Peyer's patch (tissue), 4 donors: ENCODE measurements at regions not wholly inside any gene's neighbourhood (a gene's known extent, or its start where the extent isn't known, plus 50 kb on each side); places are given as distances from the start of the nearest gene placed in this dataset.

Experiments used
- DNase-seq, 3 donors: peaks; one replicate each; pipeline ENCODE4 v3.0.0-alpha.2; 2017 to 2019
- H3K27ac ChIP-seq, 4 donors: fragments of 200-600 bp; sonication (generic); one replicate each; pipeline ENCODE4 v1.5.1; 2016 to 2019
- H3K27me3 ChIP-seq, 2 donors: fragments of 200-600 bp; sonication (generic); one replicate each; pipeline ENCODE4 v1.5.1; 2019
- H3K36me3 ChIP-seq, 3 donors: fragments of 200-600 bp; sonication (generic); one replicate each; pipeline ENCODE4 v1.5.1; 2016 to 2019
- H3K4me1 ChIP-seq, 4 donors: fragments of 200-600 bp; sonication (generic); one replicate each; pipeline ENCODE4 v1.5.1; 2016 to 2019
- H3K4me3 ChIP-seq, 4 donors: fragments of 200-600 bp; sonication (generic); 1 replicate in 3 of 4; 2 replicates in 1 of 4; pipeline ENCODE4 v1.5.1; 2016 to 2019; ENCODE audit warnings: mild to moderate bottlenecking in 1 of 4
- H3K9me3 ChIP-seq, 4 donors: fragments of 200-600 bp; sonication (generic); one replicate each; pipeline ENCODE4 v1.5.1; 2016 to 2019; ENCODE audit warnings: mild to moderate bottlenecking in 1 of 4
- CTCF ChIP-seq, 6 experiments: fragments of 450-650 bp in 4 of 6; fragments of 200-600 bp in 2 of 6; sonication (generic) in 1 of 6; IDR thresholded peaks; one replicate each; pipeline ENCODE4 v1.5.1; 2017 to 2019; ENCODE audit warnings: antibody characterized with exemption in 6 of 6, mild to moderate bottlenecking in 3 of 6, moderate library complexity in 1 of 6
- POLR2A ChIP-seq, 2 donors: fragments of 450-650 bp; IDR thresholded peaks; one replicate each; pipeline ENCODE4 v1.5.1; 2017; ENCODE audit warnings: antibody characterized with exemption in 2 of 2, mild to moderate bottlenecking in 2 of 2, moderate library complexity in 2 of 2

GRCh38 chr4:184275766-184276165, 58.1 kb upstream of the ENPP6 start:
- Histone ChIP-seq H3K4me3 (no peak overlapping the region), H3K9me3 (no peaks in the 10 kb centered on the region), H3K27ac (no peak overlapping the region), H3K36me3 (no peaks in the 10 kb centered on the region), H3K27me3 (no peaks in the 10 kb centered on the region), H3K4me1 (no peaks in the 10 kb centered on the region)
- no peak for DNase-seq
- TF ChIP-seq CTCF (IDR thresholded peaks at IDR 0.05) (no peak), POLR2A (IDR thresholded peaks at IDR 0.05) (no peak)

GRCh38 chr4:184274286-184274951, 56.7 kb upstream of the ENPP6 start:
- H3K4me3 ChIP-seq: no peak overlapping the region
- no peaks in the 10 kb centered on the region for H3K4me1 ChIP-seq
- no peaks in the 10 kb centered on the region for H3K36me3 ChIP-seq
- no peak for DNase-seq
- H3K27ac ChIP-seq: no peak overlapping the region
- no peaks in the 10 kb centered on the region for H3K9me3 ChIP-seq
- TF ChIP-seq CTCF (IDR thresholded peaks at IDR 0.05) (no peak), POLR2A (IDR thresholded peaks at IDR 0.05) (no peak)
- no peaks in the 10 kb centered on the region for H3K27me3 ChIP-seq

GRCh38 chr4:184273166-184274147, 55.8 kb upstream of the ENPP6 start:
- no peaks in the 10 kb centered on the region for H3K9me3 ChIP-seq
- H3K4me1 ChIP-seq: no peaks in the 10 kb centered on the region
- H3K4me3 ChIP-seq: no peak overlapping the region
- DNase-seq: no peak
- no peaks in the 10 kb centered on the region for H3K36me3 ChIP-seq
- H3K27ac ChIP-seq: no peak overlapping the region
- no peak for TF ChIP-seq POLR2A (IDR thresholded peaks at IDR 0.05)
- TF ChIP-seq CTCF (IDR thresholded peaks at IDR 0.05): no peak
- H3K27me3 ChIP-seq: no peaks in the 10 kb centered on the region

- TF ChIP-seq POLR2A (IDR thresholded peaks at IDR 0.05) (no peak), CTCF (IDR thresholded peaks at IDR 0.05) (no peak)
- Histone ChIP-seq H3K4me1 (no peaks in the 10 kb centered on the region), H3K27ac (no peak overlapping the region), H3K27me3 (no peaks in the 10 kb centered on the region), H3K9me3 (no peaks in the 10 kb centered on the region), H3K4me3 (no peak overlapping the region), H3K36me3 (no peaks in the 10 kb centered on the region)
- DNase-seq: no peak
Observed at GRCh38 chr4:184270808-184271413, 53.2 kb upstream of the ENPP6 start.

GRCh38 chr4:184269879-184270430, 52.3 kb upstream of the ENPP6 start:
- Histone ChIP-seq H3K4me1 (no peaks in the 10 kb centered on the region), H3K4me3 (no peak overlapping the region), H3K27ac (peak overlapping the region in 1 of 4 donors; percentile 6), H3K27me3 (no peaks in the 10 kb centered on the region), H3K36me3 (no peaks in the 10 kb centered on the region), H3K9me3 (no peaks in the 10 kb centered on the region)
- TF ChIP-seq POLR2A (IDR thresholded peaks at IDR 0.05) (no peak), CTCF (IDR thresholded peaks at IDR 0.05) (no peak)
- no peak for DNase-seq
